ENCODE measurements at regions not wholly inside any gene's neighbourhood (a gene's known extent, or its start where the extent isn't known, plus 50 kb on each side); places are given as distances from the start of the nearest gene placed in this dataset.

- H3K36me3 ChIP-seq (ENCODE audit: control insufficient read depth, insufficient read depth, low read length): no peaks in the 10 kb centered on the region
- H3K18ac ChIP-seq (ENCODE audit: low read depth, low read length): no peak overlapping the region
- H3K4me2 ChIP-seq (ENCODE audit: low read depth, low read length): no peak overlapping the region
- in situ Hi-C loops (cut with MboI; ENCODE audit: low sequenced_read_pairs) (no loop called here), intact Hi-C loops (cut with micrococcal nuclease) (no loop called here), dilution Hi-C loops (cut with HindIII; ENCODE audit: low sequenced_read_pairs, unreplicated experiment) (no loop called here)
- H3K9ac ChIP-seq (ENCODE audit: low read depth, low read length): no peak overlapping the region
- no peak overlapping the region for H2BK120ac ChIP-seq (ENCODE audit: low read depth, low read length)
- no peak overlapping the region for H3K14ac ChIP-seq (replicated peaks; ENCODE audit: low read depth, low read length)
- TF ChIP-seq FOS (IDR thresholded peaks at IDR 0.05; ENCODE audit: low read depth, low read length) (no peak), MAZ (IDR thresholded peaks at IDR 0.05; ENCODE audit: borderline replicate concordance, low read depth, low read length) (no peak), SMC3 (IDR thresholded peaks at IDR 0.05; ENCODE audit: low read depth, low read length) (no peak), CEBPB (IDR thresholded peaks at IDR 0.05; ENCODE audit: low read depth, low read length) (no peak), POLR2A (IDR thresholded peaks at IDR 0.05; ENCODE audit: low read depth, low read length) (no peak), USF2 (IDR thresholded peaks at IDR 0.05; ENCODE audit: low read depth, low read length) (no peak), RCOR1 (IDR thresholded peaks at IDR 0.05; ENCODE audit: insufficient replicate concordance, low read length) (no peak), NFE2L2 (IDR thresholded peaks at IDR 0.05; ENCODE audit: low read depth, low read length) (no peak), CTCF (conservative IDR thresholded peaks at IDR 0.05; ENCODE audit: low read depth, low read length) (no peak), MAFK (IDR thresholded peaks at IDR 0.05; ENCODE audit: low read depth, low read length) (no peak), ELK1 (IDR thresholded peaks at IDR 0.05; ENCODE audit: borderline replicate concordance, low read depth, low read length) (no peak), CHD1 (IDR thresholded peaks at IDR 0.05; ENCODE audit: low read depth, low read length) (no peak), RFX5 (IDR thresholded peaks at IDR 0.05; ENCODE audit: low read depth, low read length) (no peak), BHLHE40 (IDR thresholded peaks at IDR 0.05; ENCODE audit: low read depth, low read length) (no peak), RAD21 (IDR thresholded peaks at IDR 0.05; ENCODE audit: low read length) (no peak), MXI1 (IDR thresholded peaks at IDR 0.05; ENCODE audit: borderline replicate concordance, low read depth, low read length) (no peak)
- no peak overlapping the region for H4K5ac ChIP-seq (ENCODE audit: low read depth, low read length)
- H3K4me3 ChIP-seq (ENCODE audit: insufficient read depth, low read depth, low read length): no peak overlapping the region
- no peaks in the 10 kb centered on the region for H4K20me1 ChIP-seq (ENCODE audit: insufficient read depth, low read length)
- H3K27me3 ChIP-seq (ENCODE audit: control insufficient read depth, insufficient read depth, low read length): no peaks in the 10 kb centered on the region
- no peak overlapping the region for H3K56ac ChIP-seq (ENCODE audit: extremely low read depth, insufficient read depth, low read length)
- H2AFZ ChIP-seq (replicated peaks; ENCODE audit: low read length, poor library complexity): no peak overlapping the region
- no peak overlapping the region for H3K23ac ChIP-seq (ENCODE audit: low read depth, low read length)
- DNase-seq (no peak), ATAC-seq (ENCODE audit: low read depth) (no peak)
- H3K9me3 ChIP-seq (ENCODE audit: control insufficient read depth, insufficient read depth, low read length): no peaks in the 10 kb centered on the region
- H2BK20ac ChIP-seq (ENCODE audit: low read depth, low read length): no peak overlapping the region
- H4K91ac ChIP-seq (ENCODE audit: insufficient read depth, low read depth, low read length): no peak overlapping the region
- CTCF ChIA-PET: no interaction called here
- H3K4ac ChIP-seq (ENCODE audit: low read depth, low read length): no peak overlapping the region
- BruUV-seq (replicated peaks): no TSS peak
- no peak overlapping the region for H4K8ac ChIP-seq (ENCODE audit: low read depth in 2 of 2, low read length in 2 of 2)
- WGBS, 2 experiments (ENCODE audit: extremely low coverage in 2 of 2, insufficient read length in 1 of 2): 67% methylated on average over 7 of the region's 8 CpGs; no CpG with 5 or more reads in 1 of the 2 experiments
- no peak overlapping the region for H2AK5ac ChIP-seq (ENCODE audit: low read depth, low read length)
- POLR2A ChIA-PET (ENCODE audit: unreplicated experiment): no interaction called here
- no peak overlapping the region for H2AK9ac ChIP-seq (replicated peaks; ENCODE audit: low read depth, low read length, poor library complexity)
- no peaks in the 10 kb centered on the region for H3K4me1 ChIP-seq (ENCODE audit: control insufficient read depth, insufficient read depth, low read length)
- H3K9me1 ChIP-seq (ENCODE audit: insufficient read depth, low read length): no peaks in the 10 kb centered on the region
- H2BK5ac ChIP-seq (ENCODE audit: low read depth, low read length, poor library complexity, severe bottlenecking): no peak overlapping the region
- H2BK15ac ChIP-seq (ENCODE audit: low read depth, low read length): no peak overlapping the region
- H3K79me1 ChIP-seq (ENCODE audit: low read depth in 1 of 2, low read length in 2 of 2): no peaks in the 10 kb centered on the region
- H3K27ac ChIP-seq (ENCODE audit: insufficient read depth, low read length): no peak overlapping the region
Measured at GRCh38 chr4:79743014-79743413, 330.0 kb downstream of the ANTXR2 start.

Measured in IMR-90 (cell line).